OCI-LY7 (cell line): ENCODE measurements at regions not wholly inside any gene's neighbourhood (a gene's known extent, or its start where the extent isn't known, plus 50 kb on each side); places are given as distances from the start of the nearest gene placed in this dataset.

ENCODE experiments used
- BruUV-seq: library from RNA; stranded (reverse); fragments of 400-500 nt; replicated peaks from 2 replicates; lab custom pipeline; 2021; lab: Mats Ljungman, UMichigan
- CTCF ChIA-PET: fragments of 300-600 bp; sonication (Branson Sonifier 250); formaldehyde crosslinking; loops from one replicate; lab custom pipeline; 2022; ENCODE audit warnings: antibody characterized with exemption; ENCODE audit not compliant: unreplicated experiment; lab: Charles Lee
- POLR2A ChIA-PET: fragments of 300-600 bp; sonication (Branson Sonifier 250); formaldehyde crosslinking; loops from one replicate; lab custom pipeline; 2022; ENCODE audit warnings: antibody characterized with exemption; lab: Charles Lee
- DNase-seq: peaks from one replicate; pipeline ENCODE4 v3.0.0-alpha.2; 2015; ENCODE audit warnings: low spot score
- H2AFZ ChIP-seq: fragments of 200-600 bp; sonication (generic), shearing (Covaris generic); 2 replicates; pipeline ENCODE4 v1.6.1; 2014; ENCODE audit warnings: mild to moderate bottlenecking, antibody characterized with exemption, low read length, moderate library complexity
- H3K27ac ChIP-seq: fragments of 200-600 bp; sonication (generic); 2 replicates; pipeline ENCODE4 v1.5.1; 2014; ENCODE audit warnings: mixed run types, low read depth, mild to moderate bottlenecking, moderate library complexity, low read length, inconsistent platforms; ENCODE audit not compliant: poor library complexity, severe bottlenecking
- H3K36me3 ChIP-seq: fragments of 200-600 bp; sonication (generic); 2 replicates; pipeline ENCODE4 v1.6.1; 2014; ENCODE audit warnings: mild to moderate bottlenecking, antibody characterized with exemption, low read length, moderate library complexity, mixed read lengths; ENCODE audit not compliant: insufficient read depth
- H3K4me1 ChIP-seq: fragments of 200-600 bp; sonication (generic); 2 replicates; pipeline ENCODE4 v1.5.1; 2014; ENCODE audit warnings: mild to moderate bottlenecking, low read length; ENCODE audit not compliant: insufficient read depth, poor library complexity, severe bottlenecking
- H3K4me2 ChIP-seq: fragments of 200-600 bp; sonication (generic); 2 replicates; pipeline ENCODE4 v1.6.1; 2014; ENCODE audit warnings: mild to moderate bottlenecking, low read length
- H3K4me3 ChIP-seq: fragments of 200-600 bp; sonication (generic); 2 replicates; pipeline ENCODE4 v1.5.1; 2014; ENCODE audit warnings: mild to moderate bottlenecking, low read depth, low read length; ENCODE audit not compliant: poor library complexity, severe bottlenecking
- H3K79me2 ChIP-seq: fragments of 200-600 bp; sonication (generic); 2 replicates; pipeline ENCODE4 v1.6.1; 2016; ENCODE audit warnings: low read depth, mild to moderate bottlenecking, low read length, moderate library complexity, mixed read lengths; ENCODE audit not compliant: insufficient read depth
- H3K9me2 ChIP-seq: fragments of 200-600 bp; sonication (generic); 2 replicates; pipeline ENCODE4 v1.6.1; 2016; ENCODE audit warnings: mild to moderate bottlenecking, low read length, mixed read lengths; ENCODE audit not compliant: insufficient read depth
- H3K9me3 ChIP-seq: fragments of 200-600 bp; sonication (generic); 2 replicates; pipeline ENCODE4 v1.6.1; 2014; ENCODE audit warnings: mild to moderate bottlenecking, mixed run types, low read length, mixed read lengths
- H4K20me1 ChIP-seq: fragments of 200-600 bp; sonication (generic); 2 replicates; pipeline ENCODE4 v1.6.1; 2014; ENCODE audit warnings: mild to moderate bottlenecking, antibody characterized with exemption, low read length, moderate library complexity, mixed read lengths; ENCODE audit not compliant: insufficient read depth
- EZH2phosphoT487 ChIP-seq: fragments of 200-600 bp; sonication (generic); IDR thresholded peaks from 2 replicates; pipeline ENCODE4 v1.6.1; 2018; ENCODE audit warnings: low read depth, borderline replicate concordance, mild to moderate bottlenecking, mixed run types, antibody characterized with exemption, low read length, moderate library complexity, mixed read lengths
- intact Hi-C: fragments of 100-400 bp; cut with micrococcal nuclease; formaldehyde crosslinking; loops from one replicate; pipeline ENCODE4 v1.10.0; 2022; ENCODE audit not compliant: unreplicated experiment
- TF ChIP-seq, protein P1 (sequence below): fragments of 200-600 bp; sonication (generic); conservative IDR thresholded peaks from 2 replicates; pipeline ENCODE4 v1.5.1; 2014; ENCODE audit warnings: mild to moderate bottlenecking, antibody characterized with exemption, low read length, moderate library complexity, mixed read lengths

- no peak overlapping the region for H3K4me2 ChIP-seq
- no peaks in the 10 kb centered on the region for H3K4me1 ChIP-seq
- H3K79me2 ChIP-seq = no peaks in the 10 kb centered on the region
- H4K20me1 ChIP-seq = no peaks in the 10 kb centered on the region
- intact Hi-C loops = no loop called here
- ChIA-PET CTCF (interaction anchor here (0.8 to 1.3 kb wide), 3 partner anchors 9 to 153 kb away, joined by 3 to 4 read pairs (median 3); no protein-coding TSS in a partner anchor), POLR2A (interaction anchor here (0.6 to 1.3 kb wide), 5 partner anchors 58 to 390 kb away, joined by 3 to 4 read pairs (median 3); partner anchors contain the start of gene IKZF1)
- H3K4me3 ChIP-seq = no peak overlapping the region
- TF ChIP-seq EZH2phosphoT487 = no peak
- TF ChIP-seq, protein P1, sequence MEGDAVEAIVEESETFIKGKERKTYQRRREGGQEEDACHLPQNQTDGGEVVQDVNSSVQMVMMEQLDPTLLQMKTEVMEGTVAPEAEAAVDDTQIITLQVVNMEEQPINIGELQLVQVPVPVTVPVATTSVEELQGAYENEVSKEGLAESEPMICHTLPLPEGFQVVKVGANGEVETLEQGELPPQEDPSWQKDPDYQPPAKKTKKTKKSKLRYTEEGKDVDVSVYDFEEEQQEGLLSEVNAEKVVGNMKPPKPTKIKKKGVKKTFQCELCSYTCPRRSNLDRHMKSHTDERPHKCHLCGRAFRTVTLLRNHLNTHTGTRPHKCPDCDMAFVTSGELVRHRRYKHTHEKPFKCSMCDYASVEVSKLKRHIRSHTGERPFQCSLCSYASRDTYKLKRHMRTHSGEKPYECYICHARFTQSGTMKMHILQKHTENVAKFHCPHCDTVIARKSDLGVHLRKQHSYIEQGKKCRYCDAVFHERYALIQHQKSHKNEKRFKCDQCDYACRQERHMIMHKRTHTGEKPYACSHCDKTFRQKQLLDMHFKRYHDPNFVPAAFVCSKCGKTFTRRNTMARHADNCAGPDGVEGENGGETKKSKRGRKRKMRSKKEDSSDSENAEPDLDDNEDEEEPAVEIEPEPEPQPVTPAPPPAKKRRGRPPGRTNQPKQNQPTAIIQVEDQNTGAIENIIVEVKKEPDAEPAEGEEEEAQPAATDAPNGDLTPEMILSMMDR = no peak
- no peak overlapping the region for H3K27ac ChIP-seq
- H3K9me3 ChIP-seq = no peaks in the 10 kb centered on the region
- DNase-seq = no peak
- no peak overlapping the region for H2AFZ ChIP-seq
- no TSS peak for BruUV-seq
- H3K9me2 ChIP-seq = no peaks in the 10 kb centered on the region
- H3K36me3 ChIP-seq = no peaks in the 10 kb centered on the region
Measured at GRCh38 chr7:50214126-50214670, 90.3 kb upstream of the IKZF1 start.

DNA sequence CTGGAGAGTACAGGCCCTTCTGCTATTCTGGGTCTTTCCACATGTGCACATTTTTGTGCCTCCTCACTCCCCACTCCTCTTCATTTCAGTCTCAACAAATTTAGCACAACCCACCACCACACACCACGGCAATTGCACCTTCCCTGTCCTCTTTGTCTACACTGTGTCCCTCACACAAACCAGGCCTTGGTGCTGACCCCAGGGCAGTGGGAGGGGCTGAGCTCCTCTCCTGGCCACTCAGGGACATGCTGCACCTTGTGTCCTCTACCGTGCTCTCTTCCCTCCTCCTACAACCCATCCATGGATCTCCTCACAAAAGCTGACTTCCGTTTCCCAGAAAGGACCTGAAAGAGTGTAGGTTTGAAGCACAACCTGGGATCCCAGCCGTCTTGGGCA is 90.9 kb upstream of the IKZF1 start:
- H3K4me2 ChIP-seq = no peak overlapping the region
- no peaks in the 10 kb centered on the region for H3K9me2 ChIP-seq
- no peak overlapping the region for H3K4me3 ChIP-seq
- H3K4me1 ChIP-seq = no peaks in the 10 kb centered on the region
- H3K9me3 ChIP-seq = no peaks in the 10 kb centered on the region
- H3K36me3 ChIP-seq = no peaks in the 10 kb centered on the region
- POLR2A ChIA-PET = interaction anchor here (0.6 to 1.3 kb wide), 4 partner anchors 59 to 167 kb away, joined by 3 to 5 read pairs (median 4); partner anchors contain the start of gene IKZF1
- H2AFZ ChIP-seq = no peak overlapping the region
- H3K27ac ChIP-seq = no peak overlapping the region
- BruUV-seq = no TSS peak
- no peaks in the 10 kb centered on the region for H3K79me2 ChIP-seq
- DNase-seq = no peak
- CTCF ChIA-PET = interaction anchor here (1.1 to 1.3 kb wide), 2 partner anchors 8 to 10 kb away, joined by 3 to 4 read pairs; no protein-coding TSS in a partner anchor
- intact Hi-C loops = loop anchor here (2.0 kb wide), 1 partner anchor 205 kb away; no protein-coding TSS in a partner anchor
- TF ChIP-seq EZH2phosphoT487 = no peak
- TF ChIP-seq, protein P1 = no peak
- no peaks in the 10 kb centered on the region for H4K20me1 ChIP-seq
